IMR-90 (cell line): ENCODE measurements at regions not wholly inside any gene's neighbourhood (a gene's known extent, or its start where the extent isn't known, plus 50 kb on each side); places are given as distances from the start of the nearest gene placed in this dataset.

Experiments used
- ATAC-seq: fragments of 200-7000 bp; cut with Tn5 transposase; 2 replicates; pipeline ENCODE4 v1.9.1; 2020; ENCODE audit warnings: low read depth, mild to moderate bottlenecking, moderate library complexity
- BruUV-seq: library from RNA; stranded (reverse); fragments of 400-500 nt; replicated peaks from 2 replicates; lab custom pipeline; 2021; lab: Mats Ljungman, UMichigan
- CTCF ChIA-PET: fragments of 300-600 bp; formaldehyde crosslinking; extraction: SDS; loops from one replicate; lab custom pipeline; 2021; ENCODE audit warnings: antibody characterized with exemption; lab: Yijun Ruan, JAX
- POLR2A ChIA-PET: fragments of 300-600 bp; sonication (Branson Sonifier 250); formaldehyde crosslinking; loops from one replicate; lab custom pipeline; 2022; ENCODE audit warnings: antibody characterized with exemption; ENCODE audit not compliant: unreplicated experiment; lab: Charles Lee
- DNase-seq: peaks from one replicate; pipeline ENCODE4 v3.0.0; 2013
- H2AFZ ChIP-seq: replicated peaks from 2 replicates; pipeline ENCODE3; 2013; ENCODE audit warnings: low read length, mild to moderate bottlenecking; ENCODE audit not compliant: poor library complexity
- H2AK5ac ChIP-seq: 2 replicates; pipeline ENCODE4 v1.6.1; 2013; ENCODE audit warnings: low read depth, low read length, inconsistent platforms
- H2AK9ac ChIP-seq: replicated peaks from 2 replicates; pipeline ENCODE3; 2013; ENCODE audit warnings: mild to moderate bottlenecking, low read depth, low read length, moderate library complexity; ENCODE audit not compliant: poor library complexity
- H2BK120ac ChIP-seq: 2 replicates; pipeline ENCODE4 v1.6.1; 2013; ENCODE audit warnings: low read depth, low read length, inconsistent platforms
- H2BK15ac ChIP-seq: 3 replicates; pipeline ENCODE4 v1.6.1; 2013; ENCODE audit warnings: low read depth, low read length, inconsistent platforms
- H2BK20ac ChIP-seq: 2 replicates; pipeline ENCODE4 v1.6.1; 2013; ENCODE audit warnings: low read depth, mild to moderate bottlenecking, inconsistent platforms, low read length, moderate library complexity
- H2BK5ac ChIP-seq: 2 replicates; pipeline ENCODE4 v1.6.1; 2013; ENCODE audit warnings: mild to moderate bottlenecking, low read depth, low read length, inconsistent platforms; ENCODE audit not compliant: poor library complexity, severe bottlenecking
- H3K14ac ChIP-seq: replicated peaks from 2 replicates; pipeline ENCODE4 v1.6.1; 2013; ENCODE audit warnings: low read depth, low read length, inconsistent platforms
- H3K18ac ChIP-seq: 2 replicates; pipeline ENCODE4 v1.6.1; 2013; ENCODE audit warnings: low read depth, low read length, control low read depth
- H3K23ac ChIP-seq: 2 replicates; pipeline ENCODE4 v1.6.1; 2013; ENCODE audit warnings: low read depth, low read length, inconsistent platforms
- H3K27ac ChIP-seq: 2 replicates; pipeline ENCODE4 v1.5.1; 2013; ENCODE audit warnings: mild to moderate bottlenecking, control low read depth, low read length; ENCODE audit not compliant: insufficient read depth
- H3K27me3 ChIP-seq: 2 replicates; pipeline ENCODE4 v1.6.1; 2013; ENCODE audit warnings: low read length; ENCODE audit not compliant: control insufficient read depth, insufficient read depth
- H3K36me3 ChIP-seq: 2 replicates; pipeline ENCODE4 v1.6.1; 2013; ENCODE audit warnings: low read length, mixed read lengths; ENCODE audit not compliant: control insufficient read depth, insufficient read depth
- H3K4ac ChIP-seq: 2 replicates; pipeline ENCODE4 v1.6.1; 2013; ENCODE audit warnings: low read depth, low read length, inconsistent platforms
- H3K4me1 ChIP-seq: 2 replicates; pipeline ENCODE4 v1.6.1; 2013; ENCODE audit warnings: low read length, mixed read lengths; ENCODE audit not compliant: control insufficient read depth, insufficient read depth
- H3K4me2 ChIP-seq: 2 replicates; pipeline ENCODE4 v1.6.1; 2013; ENCODE audit warnings: low read depth, mild to moderate bottlenecking, control low read depth, low read length, moderate library complexity
- H3K4me3 ChIP-seq: 2 replicates; pipeline ENCODE4 v1.5.1; 2013; ENCODE audit warnings: low read depth, mild to moderate bottlenecking, control low read depth, low read length, moderate library complexity; ENCODE audit not compliant: insufficient read depth
- H3K56ac ChIP-seq: 2 replicates; pipeline ENCODE4 v1.6.1; 2013; ENCODE audit warnings: low read length, inconsistent platforms; ENCODE audit not compliant: insufficient read depth; ENCODE audit errors: extremely low read depth
- H3K79me1 ChIP-seq, 2 experiments: 2 replicates each; pipeline ENCODE4 v1.6.1; 2013; ENCODE audit warnings: low read length in 2 of 2, inconsistent platforms in 1 of 2, low read depth in 1 of 2
- H3K9ac ChIP-seq: 2 replicates; pipeline ENCODE4 v1.6.1; 2013; ENCODE audit warnings: low read depth, low read length, control low read depth
- H3K9me1 ChIP-seq: 2 replicates; pipeline ENCODE4 v1.6.1; 2013; ENCODE audit warnings: low read length, inconsistent platforms; ENCODE audit not compliant: insufficient read depth
- H3K9me3 ChIP-seq: 2 replicates; pipeline ENCODE4 v1.6.1; 2013; ENCODE audit warnings: low read length; ENCODE audit not compliant: control insufficient read depth, insufficient read depth
- H4K20me1 ChIP-seq: 2 replicates; pipeline ENCODE4 v1.6.1; 2013; ENCODE audit warnings: low read length, inconsistent platforms; ENCODE audit not compliant: insufficient read depth
- H4K5ac ChIP-seq: 2 replicates; pipeline ENCODE4 v1.6.1; 2013; ENCODE audit warnings: mild to moderate bottlenecking, low read depth, low read length, control low read depth
- H4K8ac ChIP-seq, 2 experiments: 2 replicates each; pipeline ENCODE4 v1.6.1; 2013; ENCODE audit warnings: low read depth in 2 of 2, low read length in 2 of 2, control low read depth in 1 of 2, inconsistent platforms in 1 of 2
- H4K91ac ChIP-seq: 2 replicates; pipeline ENCODE4 v1.6.1; 2013; ENCODE audit warnings: low read depth, low read length, inconsistent platforms; ENCODE audit not compliant: insufficient read depth
- CEBPB ChIP-seq: IDR thresholded peaks from 2 replicates; pipeline ENCODE4 v1.6.1; 2012; ENCODE audit warnings: low read depth, low read length, improper control_type of control experiment
- NFE2L2 ChIP-seq: fragments of 150-350 bp; IDR thresholded peaks from 2 replicates; pipeline ENCODE4 v1.6.1; 2016; ENCODE audit warnings: low read depth, mild to moderate bottlenecking, low read length
- WGBS, 2 experiments: methylation state at CpG; one replicate each; pipeline versions ENCODE4 v1.1.5 to v1.1.7; 2013; ENCODE audit warnings: missing lambda C conversion rate in 2 of 2; ENCODE audit not compliant: insufficient read length in 1 of 2; ENCODE audit errors: extremely low coverage in 2 of 2; 5-methylcytosine and 5-hydroxymethylcytosine counted together
- dilution Hi-C: fragments of 300-500 bp; cut with HindIII; formaldehyde crosslinking; loops from one replicate; pipeline ENCODE4 v1.14.3; 2018; ENCODE audit warnings: low sequenced_read_pairs; ENCODE audit not compliant: unreplicated experiment
- in situ Hi-C: fragments of 300-500 bp; cut with MboI; formaldehyde crosslinking; loops from 3 replicates; pipeline ENCODE4 v1.14.3; 2019; ENCODE audit warnings: low sequenced_read_pairs, inconsistent platforms, mixed read lengths
- intact Hi-C: fragments of 100-400 bp; cut with micrococcal nuclease; formaldehyde crosslinking; loops from 2 replicates; pipeline ENCODE4 v1.10.0; 2022

DNA sequence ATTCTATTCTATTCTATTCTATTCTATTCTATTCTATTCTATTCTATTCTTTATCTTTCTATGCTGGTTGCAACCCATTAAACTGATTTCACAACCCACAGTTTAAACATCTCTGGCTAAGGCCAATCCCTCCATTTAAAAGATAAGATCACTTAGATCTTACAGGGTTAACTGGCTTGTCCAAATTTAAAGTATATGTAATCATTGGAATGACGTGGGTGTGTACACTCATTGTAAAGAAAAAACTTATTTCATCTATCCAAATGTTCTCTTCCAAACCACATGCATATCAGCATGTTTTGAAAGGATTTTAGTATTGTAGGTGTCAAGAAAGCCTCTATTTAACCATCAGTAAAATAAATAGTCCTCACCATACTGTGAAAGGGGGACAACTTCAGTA, 299.6 kb upstream of the RUNX1 start:
- Histone ChIP-seq H2BK120ac (no peak overlapping the region), H3K18ac (0 out of 2 replicates have a peak overlapping the region, but pooled peaks have one; percentile 42), H4K5ac (no peak overlapping the region), H3K23ac (0 out of 2 replicates have a peak overlapping the region, but pooled peaks have one; percentile 33), H4K20me1 (no peaks in the 10 kb centered on the region), H3K4ac (no peak overlapping the region), H3K9ac (no peak overlapping the region), H2AFZ (no peak overlapping the region), H2BK20ac (0 out of 2 replicates have a peak overlapping the region, but pooled peaks have one; percentile 18), H2AK9ac (no peak overlapping the region), H3K79me1 (no peaks in the 10 kb centered on the region), H3K27me3 (no peaks in the 10 kb centered on the region; the same call in 1 of the 2 replicates), H2BK15ac (0 out of 3 replicates have a peak overlapping the region, but pooled peaks have one; percentile 52), H4K8ac (no peak overlapping the region), H3K4me2 (no peak overlapping the region), H3K14ac (no peak overlapping the region), H3K36me3 (no peaks in the 10 kb centered on the region), H2BK5ac (no peak overlapping the region), H3K9me1 (no peaks in the 10 kb centered on the region; the same call in 1 of the 2 replicates), H2AK5ac (no peak overlapping the region), H3K4me3 (no peak overlapping the region), H3K56ac (no peak overlapping the region), H3K9me3 (no peaks in the 10 kb centered on the region; the same call in 1 of the 2 replicates), H4K91ac (no peak overlapping the region), H3K27ac (no peak overlapping the region), H3K4me1 (peaks cover 8% of the 10 kb centered on the region)
- TF ChIP-seq NFE2L2 (no peak), CEBPB (0 out of 2 replicates have a peak, but pooled peaks have one; percentile 9)
- WGBS, 2 experiments: no CpG with 5 or more reads among the region's 1 CpG
- intact Hi-C loops: no loop called here
- BruUV-seq: no TSS peak
- ChIA-PET POLR2A (no interaction called here), CTCF (no interaction called here)
- in situ Hi-C loops: no loop called here
- ATAC-seq (no peak), DNase-seq (peak; percentile 51)
- dilution Hi-C loops: no loop called here
